Caco-2 (cell line): ENCODE measurements at regions not wholly inside any gene's neighbourhood (a gene's known extent, or its start where the extent isn't known, plus 50 kb on each side); places are given as distances from the start of the nearest gene placed in this dataset.

Experiments
- BruUV-seq: library from RNA; stranded (reverse); fragments of 400-500 nt; replicated peaks from 2 replicates; lab custom pipeline; 2021; lab: Mats Ljungman, UMichigan
- CTCF ChIA-PET: fragments of 300-600 bp; sonication (Branson Sonifier 250); formaldehyde crosslinking; loops from one replicate; lab custom pipeline; 2022; ENCODE audit warnings: antibody characterized with exemption; lab: Charles Lee
- POLR2A ChIA-PET: fragments of 300-600 bp; sonication (Branson Sonifier 250); formaldehyde crosslinking; loops from one replicate; lab custom pipeline; 2022; ENCODE audit warnings: antibody characterized with exemption; lab: Charles Lee
- DNase-seq, 2 experiments: peaks; one replicate each; pipeline versions ENCODE4 v3.0.0 to v3.0.0-alpha.2; 2020 to 2022
- H3K27me3 ChIP-seq: replicated peaks from 2 replicates; pipeline ENCODE4 v1.6.0; 2011; ENCODE audit warnings: low read length; ENCODE audit not compliant: control insufficient read depth, insufficient read depth
- H3K36me3 ChIP-seq: 2 replicates; pipeline ENCODE4 v1.5.1; 2011; ENCODE audit warnings: low read length; ENCODE audit not compliant: control insufficient read depth, insufficient read depth
- H3K4me1 ChIP-seq: fragments of 250-450 bp; sonication (Bioruptor Pico); 2 replicates; pipeline ENCODE4 v1.5.1; 2020; ENCODE audit warnings: mild to moderate bottlenecking
- H3K4me3 ChIP-seq: 2 replicates; pipeline ENCODE4 v1.5.1; 2011; ENCODE audit warnings: low read depth, mild to moderate bottlenecking, control low read depth, low read length
- H3K9me3 ChIP-seq: fragments of 250-450 bp; sonication (Bioruptor Pico); 2 replicates; pipeline ENCODE4 v1.5.1; 2020; ENCODE audit warnings: mild to moderate bottlenecking, moderate library complexity
- H3K27ac Mint-ChIP-seq: one replicate; pipeline ENCODE4 v1.8.0; 2022; ENCODE audit warnings: mixed read lengths; ENCODE audit not compliant: unreplicated experiment
- H3K27me3 Mint-ChIP-seq: one replicate; pipeline ENCODE4 v1.8.0; 2022; ENCODE audit warnings: mixed read lengths; ENCODE audit not compliant: insufficient read depth, unreplicated experiment
- H3K36me3 Mint-ChIP-seq: one replicate; pipeline ENCODE4 v1.8.0; 2022; ENCODE audit warnings: mild to moderate bottlenecking, mixed read lengths; ENCODE audit not compliant: insufficient read depth, unreplicated experiment
- H3K4me1 Mint-ChIP-seq: one replicate; pipeline ENCODE4 v1.8.0; 2022; ENCODE audit warnings: low read depth, mixed read lengths; ENCODE audit not compliant: unreplicated experiment
- H3K4me3 Mint-ChIP-seq: one replicate; pipeline ENCODE4 v1.8.0; 2022; ENCODE audit warnings: mild to moderate bottlenecking, moderate library complexity, mixed read lengths; ENCODE audit not compliant: unreplicated experiment
- H3K9me3 Mint-ChIP-seq: one replicate; pipeline ENCODE4 v1.8.0; 2022; ENCODE audit warnings: mixed read lengths; ENCODE audit not compliant: unreplicated experiment
- intact Hi-C: fragments of 100-400 bp; cut with micrococcal nuclease; formaldehyde crosslinking; loops from one replicate; pipeline ENCODE4 v1.10.0; 2022; ENCODE audit not compliant: unreplicated experiment
- TF ChIP-seq, protein P1 (sequence below), 2 experiments: fragments of 200-600 bp in 1 of 2; IDR thresholded peaks; 1 replicate in 1 of 2; 2 replicates in 1 of 2; pipeline versions ENCODE4 v1.5.1 to v1.8.0; 2011 to 2022; ENCODE audit warnings: antibody characterized with exemption in 1 of 2, control low read depth in 1 of 2, inconsistent platforms in 1 of 2, low read depth in 1 of 2, low read length in 1 of 2, mild to moderate bottlenecking in 1 of 2, moderate library complexity in 1 of 2; ENCODE audit not compliant: insufficient read depth in 1 of 2, severe bottlenecking in 1 of 2, unreplicated experiment in 1 of 2

DNA sequence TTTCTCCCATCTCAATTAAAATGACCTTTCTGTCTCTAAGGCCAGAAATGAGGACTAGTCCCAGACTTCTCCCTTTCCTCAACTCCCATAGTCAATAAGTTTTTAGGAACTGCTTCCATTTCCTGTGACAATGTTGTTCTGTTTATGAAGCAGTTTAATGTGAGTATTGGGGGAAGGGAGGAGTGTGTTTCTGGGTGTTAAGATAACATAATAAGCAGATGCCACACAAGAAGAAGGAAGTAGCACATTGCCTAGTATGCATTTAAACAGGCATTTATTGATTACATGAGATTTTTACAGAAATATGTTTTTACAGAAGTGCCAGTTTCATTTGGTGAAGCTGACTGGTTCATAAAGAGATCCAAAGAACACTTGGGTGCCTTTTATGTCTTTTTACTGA lies 65.6 kb upstream of the TNR start:
- no peaks in the 10 kb centered on the region for H3K9me3 ChIP-seq

DNA sequence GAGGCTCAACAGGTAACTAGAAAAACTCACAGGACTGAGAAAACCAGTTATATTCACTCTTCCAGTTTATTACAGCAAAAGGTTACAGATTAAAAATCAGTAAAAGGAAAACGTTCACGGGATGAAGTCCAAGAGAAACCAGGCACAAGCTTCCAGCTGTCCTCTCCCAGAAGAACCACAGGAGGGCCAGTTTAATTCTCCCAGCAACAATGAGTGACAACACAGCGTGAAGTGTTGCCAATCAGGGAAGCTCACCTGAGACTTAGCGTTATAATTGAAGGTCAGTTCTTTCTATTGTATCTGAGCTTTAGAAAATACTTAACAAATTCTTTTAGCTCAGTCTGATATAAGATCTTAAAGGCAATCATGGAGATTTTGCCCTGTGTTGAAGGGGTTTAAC lies 65.2 kb upstream of the TNR start:
- BruUV-seq: no TSS peak
- H3K4me3 Mint-ChIP-seq: no peak overlapping the region
- Histone ChIP-seq H3K36me3 (no peaks in the 10 kb centered on the region), H3K4me3 (no peak overlapping the region), H3K9me3 (no peaks in the 10 kb centered on the region), H3K4me1 (no peaks in the 10 kb centered on the region), H3K27me3 (no peaks in the 10 kb centered on the region; the same call in 1 of the 2 replicates)
- TF ChIP-seq, protein P1, sequence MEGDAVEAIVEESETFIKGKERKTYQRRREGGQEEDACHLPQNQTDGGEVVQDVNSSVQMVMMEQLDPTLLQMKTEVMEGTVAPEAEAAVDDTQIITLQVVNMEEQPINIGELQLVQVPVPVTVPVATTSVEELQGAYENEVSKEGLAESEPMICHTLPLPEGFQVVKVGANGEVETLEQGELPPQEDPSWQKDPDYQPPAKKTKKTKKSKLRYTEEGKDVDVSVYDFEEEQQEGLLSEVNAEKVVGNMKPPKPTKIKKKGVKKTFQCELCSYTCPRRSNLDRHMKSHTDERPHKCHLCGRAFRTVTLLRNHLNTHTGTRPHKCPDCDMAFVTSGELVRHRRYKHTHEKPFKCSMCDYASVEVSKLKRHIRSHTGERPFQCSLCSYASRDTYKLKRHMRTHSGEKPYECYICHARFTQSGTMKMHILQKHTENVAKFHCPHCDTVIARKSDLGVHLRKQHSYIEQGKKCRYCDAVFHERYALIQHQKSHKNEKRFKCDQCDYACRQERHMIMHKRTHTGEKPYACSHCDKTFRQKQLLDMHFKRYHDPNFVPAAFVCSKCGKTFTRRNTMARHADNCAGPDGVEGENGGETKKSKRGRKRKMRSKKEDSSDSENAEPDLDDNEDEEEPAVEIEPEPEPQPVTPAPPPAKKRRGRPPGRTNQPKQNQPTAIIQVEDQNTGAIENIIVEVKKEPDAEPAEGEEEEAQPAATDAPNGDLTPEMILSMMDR (IDR thresholded peaks at IDR 0.05; ENCODE audit: insufficient read depth in 1 of 2, low read depth in 1 of 2, low read length in 1 of 2, severe bottlenecking in 1 of 2, unreplicated experiment in 1 of 2): no peak
- ChIA-PET POLR2A (no interaction called here), CTCF (no interaction called here)
- no peak for DNase-seq
- no peaks in the 10 kb centered on the region for H3K9me3 Mint-ChIP-seq
- no peaks in the 10 kb centered on the region for H3K4me1 Mint-ChIP-seq
- H3K27ac Mint-ChIP-seq: no peak overlapping the region
- no peaks in the 10 kb centered on the region for H3K27me3 Mint-ChIP-seq
- H3K36me3 Mint-ChIP-seq: no peaks in the 10 kb centered on the region
- intact Hi-C loops: no loop called here

More for the DNA sequence above, 65.6 kb upstream of the TNR start:
- H3K4me3 Mint-ChIP-seq: no peak overlapping the region
- H3K4me1 Mint-ChIP-seq: no peaks in the 10 kb centered on the region
- BruUV-seq: no TSS peak
- H3K9me3 Mint-ChIP-seq: no peaks in the 10 kb centered on the region
- no peaks in the 10 kb centered on the region for H3K27me3 Mint-ChIP-seq
- Histone ChIP-seq H3K4me1 (no peaks in the 10 kb centered on the region), H3K4me3 (no peak overlapping the region), H3K36me3 (no peaks in the 10 kb centered on the region), H3K27me3 (no peaks in the 10 kb centered on the region; the same call in 1 of the 2 replicates)
- ChIA-PET POLR2A (no interaction called here), CTCF (no interaction called here)
- TF ChIP-seq, protein P1 (IDR thresholded peaks at IDR 0.05; ENCODE audit: insufficient read depth in 1 of 2, low read depth in 1 of 2, low read length in 1 of 2, severe bottlenecking in 1 of 2, unreplicated experiment in 1 of 2): no peak
- intact Hi-C loops: no loop called here
- H3K36me3 Mint-ChIP-seq: no peaks in the 10 kb centered on the region
- DNase-seq: no peak
- H3K27ac Mint-ChIP-seq: no peak overlapping the region

DNA sequence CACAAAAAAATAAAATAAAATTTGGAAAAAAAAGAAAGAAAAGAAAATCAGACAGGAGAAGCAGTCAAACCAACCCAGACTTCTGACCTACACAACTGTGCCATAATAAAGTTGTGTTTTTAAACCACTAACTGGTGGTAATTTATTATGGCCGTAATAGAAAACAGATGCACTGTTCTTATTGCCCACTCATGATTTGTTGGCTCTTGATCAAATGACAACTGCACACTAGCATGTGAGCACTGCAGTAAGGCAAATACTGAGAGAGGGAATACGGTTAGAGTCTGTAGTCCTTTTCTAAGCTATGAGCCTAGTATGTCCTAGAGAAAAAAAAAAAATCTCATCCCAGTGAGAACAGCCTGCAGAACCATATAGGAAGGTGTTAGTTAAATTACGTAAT lies 61.2 kb upstream of the TNR start:
- CTCF ChIA-PET: no interaction called here
- no peaks in the 10 kb centered on the region for H3K4me1 Mint-ChIP-seq
- TF ChIP-seq, protein P1 (IDR thresholded peaks at IDR 0.05; ENCODE audit: insufficient read depth in 1 of 2, low read depth in 1 of 2, low read length in 1 of 2, severe bottlenecking in 1 of 2, unreplicated experiment in 1 of 2): no peak
- no peaks in the 10 kb centered on the region for H3K36me3 ChIP-seq
- no TSS peak for BruUV-seq
- DNase-seq: no peak
- no peaks in the 10 kb centered on the region for H3K36me3 Mint-ChIP-seq
- no peak overlapping the region for H3K4me3 ChIP-seq
- no peak overlapping the region for H3K4me3 Mint-ChIP-seq
- H3K27me3 Mint-ChIP-seq: no peaks in the 10 kb centered on the region
- POLR2A ChIA-PET: no interaction called here
- no peak overlapping the region for H3K27ac Mint-ChIP-seq
- no peaks in the 10 kb centered on the region for H3K4me1 ChIP-seq
- no peaks in the 10 kb centered on the region for H3K9me3 Mint-ChIP-seq
- intact Hi-C loops: no loop called here
- H3K9me3 ChIP-seq: no peaks in the 10 kb centered on the region
- no peaks in the 10 kb centered on the region for H3K27me3 ChIP-seq
